ENCODE measurements at regions not wholly inside any gene's neighbourhood (a gene's known extent, or its start where the extent isn't known, plus 50 kb on each side); places are given as distances from the start of the nearest gene placed in this dataset.

DNA sequence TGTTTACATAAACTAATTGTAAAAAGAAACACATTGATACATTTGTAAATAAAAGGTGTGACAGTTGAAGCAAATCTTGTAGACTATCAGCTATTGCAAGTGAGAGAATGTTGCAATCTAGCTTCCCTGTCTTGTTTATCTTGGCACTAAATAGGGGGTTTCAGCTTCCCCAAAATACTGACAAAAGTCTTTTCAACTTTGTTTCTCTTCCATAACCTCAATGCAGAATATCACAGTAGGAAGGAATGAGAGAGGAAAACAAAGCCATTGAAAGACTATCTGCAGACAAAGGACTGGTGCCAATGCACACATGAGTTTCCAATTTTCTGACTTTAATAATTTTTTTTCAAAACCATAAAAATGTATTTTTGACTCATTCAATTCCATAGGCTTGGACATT is 886.2 kb upstream of the MGAT4C start:
- no peak for TF ChIP-seq ZNF175 (tag by site-specific recombination; IDR thresholded peaks at IDR 0.05)
- TF ChIP-seq, protein P1, sequence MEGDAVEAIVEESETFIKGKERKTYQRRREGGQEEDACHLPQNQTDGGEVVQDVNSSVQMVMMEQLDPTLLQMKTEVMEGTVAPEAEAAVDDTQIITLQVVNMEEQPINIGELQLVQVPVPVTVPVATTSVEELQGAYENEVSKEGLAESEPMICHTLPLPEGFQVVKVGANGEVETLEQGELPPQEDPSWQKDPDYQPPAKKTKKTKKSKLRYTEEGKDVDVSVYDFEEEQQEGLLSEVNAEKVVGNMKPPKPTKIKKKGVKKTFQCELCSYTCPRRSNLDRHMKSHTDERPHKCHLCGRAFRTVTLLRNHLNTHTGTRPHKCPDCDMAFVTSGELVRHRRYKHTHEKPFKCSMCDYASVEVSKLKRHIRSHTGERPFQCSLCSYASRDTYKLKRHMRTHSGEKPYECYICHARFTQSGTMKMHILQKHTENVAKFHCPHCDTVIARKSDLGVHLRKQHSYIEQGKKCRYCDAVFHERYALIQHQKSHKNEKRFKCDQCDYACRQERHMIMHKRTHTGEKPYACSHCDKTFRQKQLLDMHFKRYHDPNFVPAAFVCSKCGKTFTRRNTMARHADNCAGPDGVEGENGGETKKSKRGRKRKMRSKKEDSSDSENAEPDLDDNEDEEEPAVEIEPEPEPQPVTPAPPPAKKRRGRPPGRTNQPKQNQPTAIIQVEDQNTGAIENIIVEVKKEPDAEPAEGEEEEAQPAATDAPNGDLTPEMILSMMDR (tag by site-specific recombination; IDR thresholded peaks at IDR 0.05): no peak
- TF ChIP-seq HOXD13 (CRISPR knock-in tag; IDR thresholded peaks at IDR 0.05; ENCODE audit: borderline replicate concordance): no peak
- no peak for TF ChIP-seq ZBTB20 (tag by site-specific recombination; IDR thresholded peaks at IDR 0.05)
- TF ChIP-seq ZNF24 (tag by site-specific recombination; IDR thresholded peaks at IDR 0.05): no peak
- no peak for TF ChIP-seq ZNF391 (tag by site-specific recombination; IDR thresholded peaks at IDR 0.05; ENCODE audit: borderline replicate concordance, low read depth)
- TF ChIP-seq, protein P2, sequence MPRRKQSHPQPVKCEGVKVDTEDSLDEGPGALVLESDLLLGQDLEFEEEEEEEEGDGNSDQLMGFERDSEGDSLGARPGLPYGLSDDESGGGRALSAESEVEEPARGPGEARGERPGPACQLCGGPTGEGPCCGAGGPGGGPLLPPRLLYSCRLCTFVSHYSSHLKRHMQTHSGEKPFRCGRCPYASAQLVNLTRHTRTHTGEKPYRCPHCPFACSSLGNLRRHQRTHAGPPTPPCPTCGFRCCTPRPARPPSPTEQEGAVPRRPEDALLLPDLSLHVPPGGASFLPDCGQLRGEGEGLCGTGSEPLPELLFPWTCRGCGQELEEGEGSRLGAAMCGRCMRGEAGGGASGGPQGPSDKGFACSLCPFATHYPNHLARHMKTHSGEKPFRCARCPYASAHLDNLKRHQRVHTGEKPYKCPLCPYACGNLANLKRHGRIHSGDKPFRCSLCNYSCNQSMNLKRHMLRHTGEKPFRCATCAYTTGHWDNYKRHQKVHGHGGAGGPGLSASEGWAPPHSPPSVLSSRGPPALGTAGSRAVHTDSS (tag by site-specific recombination; IDR thresholded peaks at IDR 0.05): no peak
- no peak for TF ChIP-seq ZBTB11 (tag by site-specific recombination; conservative IDR thresholded peaks at IDR 0.05; ENCODE audit: low read depth)
- no peak for TF ChIP-seq ZNF398 (tag by site-specific recombination; IDR thresholded peaks at IDR 0.05)
- no peak for TF ChIP-seq ZNF239 (tag by site-specific recombination; IDR thresholded peaks at IDR 0.05)
